SK-N-SH (cell line): ENCODE measurements at regions not wholly inside any gene's neighbourhood (a gene's known extent, or its start where the extent isn't known, plus 50 kb on each side); places are given as distances from the start of the nearest gene placed in this dataset.

ENCODE experiments used
- CTCF ChIA-PET: fragments of 300-600, 350-600 bp; formaldehyde crosslinking; extraction: SDS; loops from one replicate; lab custom pipeline; 2021; lab: Yijun Ruan, JAX
- POLR2A ChIA-PET: fragments of 350-600 bp; sonication (Branson Sonifier 250); formaldehyde crosslinking; extraction: SDS; loops from one replicate; lab custom pipeline; 2020; ENCODE audit warnings: antibody characterized with exemption, inconsistent platforms; lab: Yijun Ruan, JAX
- DNase-seq: peaks from one replicate; pipeline ENCODE4 v3.0.0; 2012
- H2AFZ ChIP-seq: fragments of 200-600 bp; sonication (generic); 2 replicates; pipeline ENCODE4 v1.8.1; 2016; ENCODE audit warnings: antibody characterized with exemption, mild to moderate bottlenecking, low read depth
- H3F3A ChIP-seq: fragments of 200-600 bp; sonication (generic); replicated peaks from 2 replicates; pipeline ENCODE3; 2016; ENCODE audit warnings: antibody characterized with exemption, mild to moderate bottlenecking; ENCODE audit not compliant: insufficient read depth
- H3K27ac ChIP-seq, 2 experiments: fragments of 200-500 bp in 1 of 2; fragments of 200-600 bp in 1 of 2; sonication (Bioruptor generic) in 1 of 2; sonication (generic), shearing (Covaris generic) in 1 of 2; 2 replicates each; pipeline versions ENCODE4 v1.5.1 to v1.6.1; 2014 to 2016; ENCODE audit warnings: low read depth in 2 of 2, inconsistent platforms in 1 of 2, low read length in 1 of 2, mild to moderate bottlenecking in 1 of 2, mixed read lengths in 1 of 2
- H3K27me3 ChIP-seq: fragments of 200-600 bp; sonication (generic), shearing (Covaris generic); 2 replicates; pipeline ENCODE4 v1.6.1; 2016; ENCODE audit warnings: mixed run types; ENCODE audit not compliant: insufficient read depth
- H3K36me3 ChIP-seq, 2 experiments: fragments of 200-500 bp in 1 of 2; fragments of 200-600 bp in 1 of 2; sonication (Bioruptor generic) in 1 of 2; sonication (generic) in 1 of 2; replicated peaks in 1 of 2; 2 replicates each; pipeline versions ENCODE3 to v1.5.1; 2014 to 2016; ENCODE audit warnings: low read length in 1 of 2, mild to moderate bottlenecking in 1 of 2; ENCODE audit not compliant: insufficient read depth in 2 of 2, control insufficient read depth in 1 of 2
- H3K4me1 ChIP-seq, 2 experiments: fragments of 200-500 bp in 1 of 2; fragments of 200-600 bp in 1 of 2; sonication (Bioruptor generic) in 1 of 2; sonication (generic), shearing (Covaris generic) in 1 of 2; 2 replicates each; pipeline versions ENCODE4 v1.5.1 to v1.6.1; 2014 to 2016; ENCODE audit warnings: low read depth in 1 of 2, low read length in 1 of 2, mixed run types in 1 of 2; ENCODE audit not compliant: insufficient read depth in 2 of 2, control insufficient read depth in 1 of 2
- H3K4me2 ChIP-seq: fragments of 200-600 bp; sonication (generic), shearing (Covaris generic); 2 replicates; pipeline ENCODE4 v1.6.1; 2017; ENCODE audit warnings: mixed run types
- H3K4me3 ChIP-seq, 2 experiments: fragments of 200-500 bp in 1 of 2; fragments of 200-600 bp in 1 of 2; sonication (Bioruptor generic) in 1 of 2; sonication (generic), shearing (Covaris generic) in 1 of 2; 2 replicates each; pipeline versions ENCODE4 v1.5.1 to v1.8.1; 2014 to 2016; ENCODE audit warnings: low read depth in 2 of 2, inconsistent platforms in 1 of 2, low read length in 1 of 2, mild to moderate bottlenecking in 1 of 2, mixed read lengths in 1 of 2, moderate library complexity in 1 of 2
- H3K79me2 ChIP-seq: fragments of 200-600 bp; sonication (generic); 2 replicates; pipeline ENCODE4 v1.8.1; 2017; ENCODE audit warnings: mild to moderate bottlenecking; ENCODE audit not compliant: insufficient read depth
- H3K9ac ChIP-seq: fragments of 200-600 bp; sonication (generic); 2 replicates; pipeline ENCODE4 v1.6.1; 2017; ENCODE audit warnings: mixed run types
- H3K9me2 ChIP-seq: fragments of 200-600 bp; sonication (generic); 2 replicates; pipeline ENCODE4 v1.6.1; 2017; ENCODE audit warnings: mixed run types
- H3K9me3 ChIP-seq: fragments of 200-600 bp; sonication (generic); 2 replicates; pipeline ENCODE4 v1.6.1; 2017; ENCODE audit warnings: mixed run types, mild to moderate bottlenecking, moderate library complexity
- H4K20me1 ChIP-seq: fragments of 200-600 bp; sonication (generic); 2 replicates; pipeline ENCODE4 v1.6.1; 2017; ENCODE audit warnings: mild to moderate bottlenecking, mixed run types; ENCODE audit not compliant: insufficient read depth
- CHD2 ChIP-seq: fragments of 150-350 bp; IDR thresholded peaks from 2 replicates; pipeline ENCODE4 v1.6.1; 2018; ENCODE audit warnings: low read length; ENCODE audit not compliant: partially characterized antibody
- ELF1 ChIP-seq: IDR thresholded peaks from 2 replicates; pipeline ENCODE4 v1.4.0; 2012
- EP300 ChIP-seq, 2 experiments: IDR thresholded peaks; 2 replicates each; pipeline versions ENCODE4 v1.4.0 to v1.6.1; 2012; ENCODE audit warnings: borderline replicate concordance in 1 of 2, low read depth in 1 of 2, low read length in 1 of 2
- GATA2 ChIP-seq: sonication (generic); formaldehyde crosslinking; IDR thresholded peaks from 2 replicates; pipeline ENCODE4 v1.5.0; 2020; ENCODE audit warnings: mild to moderate bottlenecking, missing genetic modification reagents
- JUND ChIP-seq: IDR thresholded peaks from 2 replicates; pipeline ENCODE4 v1.4.0; 2012
- MEF2A ChIP-seq: IDR thresholded peaks from 2 replicates; pipeline ENCODE4 v1.4.0; 2012; ENCODE audit warnings: low read depth, borderline replicate concordance
- NFIC ChIP-seq: IDR thresholded peaks from 2 replicates; pipeline ENCODE4 v1.4.0; 2012; ENCODE audit warnings: borderline replicate concordance
- NRF1 ChIP-seq: IDR thresholded peaks from 2 replicates; pipeline ENCODE4 v1.6.1; 2012; ENCODE audit warnings: low read depth, mild to moderate bottlenecking, low read length
- POLR2AphosphoS5 ChIP-seq: IDR thresholded peaks from 2 replicates; pipeline ENCODE4 v1.6.1; 2012; ENCODE audit warnings: low read depth, low read length
- RAD21 ChIP-seq: IDR thresholded peaks from 2 replicates; pipeline ENCODE4 v1.6.1; 2012; ENCODE audit warnings: mild to moderate bottlenecking, low read length
- RFX5 ChIP-seq: IDR thresholded peaks from 2 replicates; pipeline ENCODE4 v1.6.1; 2012; ENCODE audit warnings: mild to moderate bottlenecking, improper control_type of control experiment, low read length
- RXRA ChIP-seq: IDR thresholded peaks from 2 replicates; pipeline ENCODE4 v1.4.0; 2012; ENCODE audit warnings: low read depth, mild to moderate bottlenecking, borderline replicate concordance
- SIN3A ChIP-seq: IDR thresholded peaks from 2 replicates; pipeline ENCODE4 v1.6.1; 2012; ENCODE audit warnings: low read depth, mild to moderate bottlenecking, low read length, moderate library complexity, borderline replicate concordance
- SMC3 ChIP-seq: IDR thresholded peaks from 2 replicates; pipeline ENCODE4 v1.6.1; 2012; ENCODE audit warnings: low read depth, low read length, improper control_type of control experiment
- TAF1 ChIP-seq: IDR thresholded peaks from 2 replicates; pipeline ENCODE4 v1.6.1; 2012; ENCODE audit warnings: low read depth, mild to moderate bottlenecking, low read length, moderate library complexity, borderline replicate concordance
- TCF12 ChIP-seq: IDR thresholded peaks from 2 replicates; pipeline ENCODE4 v1.4.0; 2012
- TEAD4 ChIP-seq: IDR thresholded peaks from 2 replicates; pipeline ENCODE4 v1.4.0; 2012; ENCODE audit warnings: mild to moderate bottlenecking, borderline replicate concordance; ENCODE audit not compliant: insufficient read depth
- YY1 ChIP-seq: IDR thresholded peaks from 2 replicates; pipeline ENCODE4 v1.4.0; 2012; ENCODE audit warnings: low read depth, mild to moderate bottlenecking
- WGBS: methylation state at CpG from one replicate; pipeline ENCODE4 v1.1.6; 2017; ENCODE audit warnings: low lambda C conversion rate; 5-methylcytosine and 5-hydroxymethylcytosine counted together
- TF ChIP-seq, protein P1 (sequence below): fragments of 200-600 bp; sonication (generic); IDR thresholded peaks from 2 replicates; pipeline ENCODE4 v1.6.1; 2017; ENCODE audit warnings: antibody characterized with exemption, mild to moderate bottlenecking, moderate library complexity
- TF ChIP-seq, protein P2 (sequence below): fragments of 150-350 bp; IDR thresholded peaks from 2 replicates; pipeline ENCODE4 v1.6.1; 2017; ENCODE audit warnings: antibody characterized with exemption, low read length, low read depth, borderline replicate concordance
- TF ChIP-seq, protein P3 (sequence below): IDR thresholded peaks from 2 replicates; pipeline ENCODE4; 2012
- TF ChIP-seq, protein P4 (sequence below): fragments of 150-350 bp; IDR thresholded peaks from 2 replicates; pipeline ENCODE4 v1.6.1; 2016; ENCODE audit warnings: mild to moderate bottlenecking, low read depth, low read length
- TF ChIP-seq, protein P5 (sequence below): IDR thresholded peaks from 2 replicates; pipeline ENCODE4 v1.4.0; 2012; ENCODE audit warnings: low read depth

DNA sequence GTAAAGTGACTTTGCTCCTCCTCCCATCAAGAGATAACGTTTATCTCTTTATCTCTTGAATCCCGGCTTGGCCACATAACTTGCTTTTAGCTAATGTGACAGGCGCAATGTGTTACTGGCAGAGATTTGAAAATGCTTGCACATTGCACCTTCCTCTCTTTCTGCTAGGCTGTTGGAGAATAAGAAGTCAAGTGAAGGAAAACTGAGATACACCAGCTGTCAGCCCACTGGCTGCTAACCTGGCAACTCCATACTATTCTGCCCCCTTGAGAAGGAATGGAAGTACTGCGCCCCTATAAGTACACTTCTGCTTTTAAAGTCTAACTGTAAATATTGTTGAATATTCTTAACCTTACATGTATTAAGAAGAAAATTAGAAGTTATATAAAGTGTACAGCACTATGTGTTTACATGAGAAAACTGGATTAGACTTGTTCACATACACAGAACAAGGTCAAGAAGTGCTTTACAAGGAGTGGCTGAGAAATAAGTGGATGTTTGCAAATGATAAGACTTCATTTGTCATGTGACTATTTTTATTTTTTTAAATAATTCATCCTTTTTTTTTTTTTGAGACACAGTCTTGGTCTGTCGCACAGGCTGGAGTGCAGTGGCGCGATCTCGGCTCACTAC is 424.5 kb upstream of the CTSO start:
- peaks cover 0 to 3% of the 10 kb centered on the region in 2 experiments for H3K36me3 ChIP-seq
- peak overlapping the region in 1 of 2 experiments; percentile 8; a peak in 1 of 4 replicates for H3K27ac ChIP-seq
- peak; percentile 23 for DNase-seq
- no peaks in the 10 kb centered on the region for H3K9me2 ChIP-seq
- H2AFZ ChIP-seq, result peak overlapping the region; percentile 2; the same call in 1 of the 2 replicates
- H3K4me1 ChIP-seq, result no peaks in the 10 kb centered on the region
- no peak overlapping the region for H3K4me2 ChIP-seq
- peaks cover 12% of the 10 kb centered on the region for H3F3A ChIP-seq
- TF ChIP-seq ELF1 (no peak), TAF1 (no peak), GATA2 (no peak), JUND (no peak), RAD21 (peak; percentile 48), NRF1 (no peak), EP300 (IDR thresholded peaks at IDR 0.05; ENCODE audit: borderline replicate concordance in 1 of 2, low read depth in 1 of 2, low read length in 1 of 2) (no peak), RFX5 (no peak), TCF12 (0 out of 2 replicates have a peak, but pooled peaks have one; percentile 8), RXRA (no peak), YY1 (no peak), SMC3 (peak; percentile 39), TEAD4 (no peak), MEF2A (no peak), POLR2AphosphoS5 (no peak), SIN3A (no peak), NFIC (no peak), CHD2 (no peak)
- TF ChIP-seq, protein P1, sequence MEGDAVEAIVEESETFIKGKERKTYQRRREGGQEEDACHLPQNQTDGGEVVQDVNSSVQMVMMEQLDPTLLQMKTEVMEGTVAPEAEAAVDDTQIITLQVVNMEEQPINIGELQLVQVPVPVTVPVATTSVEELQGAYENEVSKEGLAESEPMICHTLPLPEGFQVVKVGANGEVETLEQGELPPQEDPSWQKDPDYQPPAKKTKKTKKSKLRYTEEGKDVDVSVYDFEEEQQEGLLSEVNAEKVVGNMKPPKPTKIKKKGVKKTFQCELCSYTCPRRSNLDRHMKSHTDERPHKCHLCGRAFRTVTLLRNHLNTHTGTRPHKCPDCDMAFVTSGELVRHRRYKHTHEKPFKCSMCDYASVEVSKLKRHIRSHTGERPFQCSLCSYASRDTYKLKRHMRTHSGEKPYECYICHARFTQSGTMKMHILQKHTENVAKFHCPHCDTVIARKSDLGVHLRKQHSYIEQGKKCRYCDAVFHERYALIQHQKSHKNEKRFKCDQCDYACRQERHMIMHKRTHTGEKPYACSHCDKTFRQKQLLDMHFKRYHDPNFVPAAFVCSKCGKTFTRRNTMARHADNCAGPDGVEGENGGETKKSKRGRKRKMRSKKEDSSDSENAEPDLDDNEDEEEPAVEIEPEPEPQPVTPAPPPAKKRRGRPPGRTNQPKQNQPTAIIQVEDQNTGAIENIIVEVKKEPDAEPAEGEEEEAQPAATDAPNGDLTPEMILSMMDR, result peak; percentile 66
- TF ChIP-seq, protein P2, sequence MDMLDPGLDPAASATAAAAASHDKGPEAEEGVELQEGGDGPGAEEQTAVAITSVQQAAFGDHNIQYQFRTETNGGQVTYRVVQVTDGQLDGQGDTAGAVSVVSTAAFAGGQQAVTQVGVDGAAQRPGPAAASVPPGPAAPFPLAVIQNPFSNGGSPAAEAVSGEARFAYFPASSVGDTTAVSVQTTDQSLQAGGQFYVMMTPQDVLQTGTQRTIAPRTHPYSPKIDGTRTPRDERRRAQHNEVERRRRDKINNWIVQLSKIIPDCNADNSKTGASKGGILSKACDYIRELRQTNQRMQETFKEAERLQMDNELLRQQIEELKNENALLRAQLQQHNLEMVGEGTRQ, result no peak
- TF ChIP-seq, protein P3, sequence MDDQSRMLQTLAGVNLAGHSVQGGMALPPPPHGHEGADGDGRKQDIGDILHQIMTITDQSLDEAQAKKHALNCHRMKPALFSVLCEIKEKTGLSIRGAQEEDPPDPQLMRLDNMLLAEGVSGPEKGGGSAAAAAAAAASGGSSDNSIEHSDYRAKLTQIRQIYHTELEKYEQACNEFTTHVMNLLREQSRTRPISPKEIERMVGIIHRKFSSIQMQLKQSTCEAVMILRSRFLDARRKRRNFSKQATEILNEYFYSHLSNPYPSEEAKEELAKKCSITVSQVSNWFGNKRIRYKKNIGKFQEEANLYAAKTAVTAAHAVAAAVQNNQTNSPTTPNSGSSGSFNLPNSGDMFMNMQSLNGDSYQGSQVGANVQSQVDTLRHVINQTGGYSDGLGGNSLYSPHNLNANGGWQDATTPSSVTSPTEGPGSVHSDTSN, result no peak
- TF ChIP-seq, protein P4, sequence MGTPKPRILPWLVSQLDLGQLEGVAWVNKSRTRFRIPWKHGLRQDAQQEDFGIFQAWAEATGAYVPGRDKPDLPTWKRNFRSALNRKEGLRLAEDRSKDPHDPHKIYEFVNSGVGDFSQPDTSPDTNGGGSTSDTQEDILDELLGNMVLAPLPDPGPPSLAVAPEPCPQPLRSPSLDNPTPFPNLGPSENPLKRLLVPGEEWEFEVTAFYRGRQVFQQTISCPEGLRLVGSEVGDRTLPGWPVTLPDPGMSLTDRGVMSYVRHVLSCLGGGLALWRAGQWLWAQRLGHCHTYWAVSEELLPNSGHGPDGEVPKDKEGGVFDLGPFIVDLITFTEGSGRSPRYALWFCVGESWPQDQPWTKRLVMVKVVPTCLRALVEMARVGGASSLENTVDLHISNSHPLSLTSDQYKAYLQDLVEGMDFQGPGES, result no peak
- TF ChIP-seq, protein P5, sequence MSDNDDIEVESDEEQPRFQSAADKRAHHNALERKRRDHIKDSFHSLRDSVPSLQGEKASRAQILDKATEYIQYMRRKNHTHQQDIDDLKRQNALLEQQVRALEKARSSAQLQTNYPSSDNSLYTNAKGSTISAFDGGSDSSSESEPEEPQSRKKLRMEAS, result no peak
- WGBS, result 49% methylated on average over 8 of the region's 8 CpGs
- no peak overlapping the region; a peak in 1 of 4 replicates for H3K4me3 ChIP-seq
- no peaks in the 10 kb centered on the region for H3K79me2 ChIP-seq
- H3K9ac ChIP-seq, result no peak overlapping the region
- ChIA-PET POLR2A (no interaction called here), CTCF (interaction anchor here (1.0 kb wide), 1 partner anchor 974 kb away, joined by 3 read pairs; no protein-coding TSS in a partner anchor)
- no peaks in the 10 kb centered on the region for H3K27me3 ChIP-seq
- H4K20me1 ChIP-seq, result no peaks in the 10 kb centered on the region
- no peaks in the 10 kb centered on the region for H3K9me3 ChIP-seq
